Fibroblast of pulmonary artery (primary cell): ENCODE measurements at regions not wholly inside any gene's neighbourhood (a gene's known extent, or its start where the extent isn't known, plus 50 kb on each side); places are given as distances from the start of the nearest gene placed in this dataset.

Experiments
- DNase-seq: peaks from one replicate; pipeline ENCODE4 v3.0.0-alpha.2; 2010; ENCODE audit warnings: low read depth
- H3K4me3 ChIP-seq: replicated peaks from 2 replicates; pipeline ENCODE4 v1.5.1; 2011; ENCODE audit warnings: low read depth, mild to moderate bottlenecking, control low read depth, low read length, moderate library complexity
- CTCF ChIP-seq: IDR thresholded peaks from 2 replicates; pipeline ENCODE4 v1.5.1; 2011; ENCODE audit warnings: mild to moderate bottlenecking, control low read depth, low read length, inconsistent platforms; ENCODE audit errors: missing control alignments

GRCh38 chr15:45854455-45855202, 219.8 kb downstream of the SQOR start:
- no peak for TF ChIP-seq CTCF
- no peak for DNase-seq
- no peak overlapping the region for H3K4me3 ChIP-seq

GRCh38 chr15:45855210-45855906, 220.5 kb downstream of the SQOR start:
- TF ChIP-seq CTCF, result no peak
- no peak overlapping the region for H3K4me3 ChIP-seq
- DNase-seq, result no peak

GRCh38 chr15:45855907-45856579, 221.2 kb downstream of the SQOR start:
- DNase-seq, result no peak
- TF ChIP-seq CTCF, result no peak
- H3K4me3 ChIP-seq, result no peak overlapping the region

- no peak for TF ChIP-seq CTCF
- DNase-seq, result no peak
- no peak overlapping the region for H3K4me3 ChIP-seq
Measured at GRCh38 chr15:45857291-45857690, 222.5 kb downstream of the SQOR start.

- TF ChIP-seq CTCF, result no peak
- DNase-seq, result no peak
- H3K4me3 ChIP-seq, result no peak overlapping the region
Measured at GRCh38 chr15:45858491-45858890, 223.7 kb downstream of the SQOR start.

GRCh38 chr15:45862034-45862433, 227.2 kb downstream of the SQOR start:
- no peak for TF ChIP-seq CTCF
- no peak overlapping the region for H3K4me3 ChIP-seq
- DNase-seq, result no peak
